D341Med (cell line): ENCODE measurements at regions not wholly inside any gene's neighbourhood (a gene's known extent, or its start where the extent isn't known, plus 50 kb on each side); places are given as distances from the start of the nearest gene placed in this dataset.

Experiments
- DNase-seq: peaks from one replicate; pipeline ENCODE4 v3.0.0; 2012; ENCODE audit warnings: low spot score

DNA sequence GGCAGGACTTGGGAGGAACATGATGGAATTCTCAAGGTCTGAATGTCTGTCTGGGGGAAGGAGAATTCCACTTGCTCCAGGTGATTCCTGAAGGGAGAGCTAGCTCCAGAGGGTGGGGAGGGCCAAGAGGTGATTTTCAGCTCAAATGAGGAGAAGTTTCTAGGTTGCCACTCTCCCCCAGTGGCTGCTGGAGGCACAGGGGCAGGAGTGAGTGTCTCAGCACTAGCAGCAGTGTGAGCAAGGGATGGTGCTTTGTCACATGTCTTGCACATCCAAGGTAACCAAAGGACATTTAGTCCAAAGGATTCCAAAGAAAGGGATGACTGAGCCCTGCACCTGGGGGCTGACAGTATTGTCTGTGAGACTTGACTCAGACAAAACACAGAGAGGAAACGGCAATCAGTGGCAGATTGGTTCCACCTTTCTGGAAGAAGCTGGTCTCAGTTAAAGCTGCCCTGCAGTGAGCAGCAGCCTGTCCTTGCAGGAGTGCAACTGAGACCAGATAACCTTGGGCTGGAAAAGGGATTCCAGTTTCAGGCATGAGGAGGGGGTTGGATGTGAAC lies 51.2 kb upstream of the PCBD1 start:
- no peak for DNase-seq

GRCh38 chr10:70940834-70941568 lies 52.6 kb upstream of the PCBD1 start:
- DNase-seq = no peak

GRCh38 chr10:70942125-70942524 lies 53.8 kb upstream of the PCBD1 start:
- DNase-seq = no peak

GRCh38 chr10:70942725-70943124 lies 54.4 kb upstream of the PCBD1 start:
- no peak for DNase-seq

DNA sequence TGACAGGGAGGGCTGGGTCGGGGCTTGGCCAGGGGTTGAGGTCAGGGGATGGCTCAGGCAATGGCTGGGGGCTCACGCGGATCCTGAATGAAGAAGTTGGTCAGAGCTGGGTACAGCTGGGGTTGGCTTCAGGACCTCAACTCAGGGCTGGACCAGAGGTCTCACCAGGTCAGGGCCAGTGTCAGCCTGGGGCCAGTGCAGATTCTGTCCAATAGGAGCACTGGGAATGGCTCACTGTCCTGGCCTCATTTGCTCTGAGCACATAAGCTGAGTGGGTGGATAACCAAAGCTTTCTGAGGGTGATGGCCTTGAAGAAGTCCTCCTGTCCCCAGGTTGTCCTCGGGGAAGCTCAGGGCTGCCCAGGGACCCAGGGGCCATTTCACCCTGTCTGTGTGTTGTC lies 54.9 kb upstream of the PCBD1 start:
- DNase-seq = no peak

DNA sequence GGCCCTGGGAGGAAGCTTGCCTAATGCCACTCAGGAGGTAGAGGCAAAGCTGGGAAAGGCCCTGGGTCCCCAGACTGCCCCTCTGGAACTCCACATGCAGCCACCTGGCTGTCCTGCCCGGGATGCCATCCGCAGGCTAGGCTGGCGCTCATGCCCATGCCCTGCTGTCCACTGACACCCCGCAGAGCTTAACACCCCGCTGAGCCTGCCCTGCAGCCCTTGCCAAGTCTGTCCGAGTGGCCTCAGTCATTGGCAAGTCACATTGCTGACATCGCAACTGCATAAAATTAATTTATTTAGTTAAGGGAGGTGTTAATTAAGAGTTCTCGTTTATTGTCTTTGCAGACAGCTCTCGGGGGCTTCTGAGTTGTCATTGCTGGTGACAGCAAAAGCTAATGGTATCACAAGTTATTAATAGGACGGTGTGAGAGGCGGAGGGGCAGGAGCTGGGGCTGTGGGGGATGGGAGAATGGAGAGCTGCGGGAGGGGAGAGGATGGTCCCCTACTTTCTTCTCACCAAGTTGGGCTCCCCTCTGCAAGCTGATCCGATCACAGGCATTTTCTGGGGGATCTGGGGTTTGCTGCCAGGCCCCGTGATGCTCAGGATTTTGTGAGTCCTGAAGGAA lies 55.6 kb upstream of the PCBD1 start:
- DNase-seq = no peak

GRCh38 chr10:70950037-70950436 lies 61.7 kb upstream of the PCBD1 start:
- no peak for DNase-seq

DNA sequence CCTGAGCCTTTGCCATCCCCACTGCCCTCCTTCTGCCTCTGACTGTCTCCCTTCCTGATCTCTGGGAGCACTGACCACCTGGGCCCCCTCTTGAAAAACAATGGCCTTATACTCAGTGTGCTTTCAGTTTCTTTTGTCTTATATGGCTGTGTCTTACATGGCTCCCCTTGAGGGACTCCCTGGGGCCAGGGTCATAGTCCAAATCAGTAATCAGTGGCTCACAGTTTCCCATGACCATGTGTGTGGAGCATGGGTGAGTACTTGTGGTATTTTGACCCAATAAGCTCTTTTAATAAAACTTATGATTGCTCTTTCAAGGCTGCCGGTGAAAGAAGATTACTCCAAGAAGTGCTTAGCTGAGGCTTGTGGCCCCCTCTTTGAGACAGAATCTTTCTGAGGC lies 62.4 kb upstream of the PCBD1 start:
- no peak for DNase-seq

DNA sequence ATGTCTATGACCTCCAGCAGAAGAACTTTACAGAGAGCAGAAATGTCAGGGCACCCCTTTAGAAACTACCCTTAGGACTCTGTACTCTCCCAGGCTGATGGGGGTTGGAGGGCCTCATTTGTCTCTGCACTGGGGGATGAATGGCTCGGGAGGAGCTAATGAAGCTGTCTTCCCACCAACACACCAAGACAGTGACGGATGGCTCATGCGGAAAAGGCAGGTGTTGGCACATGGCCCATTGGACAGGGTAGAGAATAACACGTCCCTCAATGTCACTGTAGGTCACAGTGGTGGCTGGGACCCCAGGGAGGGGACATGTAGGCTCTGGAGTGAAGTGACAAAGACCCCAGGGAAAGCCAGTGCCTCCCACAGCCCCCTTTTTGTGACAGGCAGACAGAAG lies 64.0 kb upstream of the PCBD1 start:
- no peak for DNase-seq

DNA sequence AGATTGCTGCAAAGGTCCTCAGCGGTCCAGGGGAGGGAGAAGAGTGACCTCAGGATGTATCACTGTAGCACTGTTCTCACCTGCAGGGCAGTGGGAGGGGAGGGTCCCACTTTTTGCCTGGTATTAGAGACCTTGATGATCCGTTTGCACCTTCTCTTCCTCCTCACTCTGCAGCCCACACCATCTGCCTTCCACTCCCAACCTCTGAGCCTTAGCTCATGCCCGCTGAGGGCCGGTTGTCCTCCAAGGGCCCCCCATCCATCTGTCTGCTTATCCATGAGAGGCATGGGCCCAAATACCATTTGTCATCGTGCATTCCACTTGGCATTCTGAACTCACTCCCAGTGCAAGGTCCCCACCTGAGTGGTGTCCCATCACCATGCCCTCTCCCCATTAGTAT lies 64.6 kb upstream of the PCBD1 start:
- DNase-seq = no peak

GRCh38 chr10:70954381-70955176 lies 66.2 kb upstream of the PCBD1 start:
- no peak for DNase-seq

DNA sequence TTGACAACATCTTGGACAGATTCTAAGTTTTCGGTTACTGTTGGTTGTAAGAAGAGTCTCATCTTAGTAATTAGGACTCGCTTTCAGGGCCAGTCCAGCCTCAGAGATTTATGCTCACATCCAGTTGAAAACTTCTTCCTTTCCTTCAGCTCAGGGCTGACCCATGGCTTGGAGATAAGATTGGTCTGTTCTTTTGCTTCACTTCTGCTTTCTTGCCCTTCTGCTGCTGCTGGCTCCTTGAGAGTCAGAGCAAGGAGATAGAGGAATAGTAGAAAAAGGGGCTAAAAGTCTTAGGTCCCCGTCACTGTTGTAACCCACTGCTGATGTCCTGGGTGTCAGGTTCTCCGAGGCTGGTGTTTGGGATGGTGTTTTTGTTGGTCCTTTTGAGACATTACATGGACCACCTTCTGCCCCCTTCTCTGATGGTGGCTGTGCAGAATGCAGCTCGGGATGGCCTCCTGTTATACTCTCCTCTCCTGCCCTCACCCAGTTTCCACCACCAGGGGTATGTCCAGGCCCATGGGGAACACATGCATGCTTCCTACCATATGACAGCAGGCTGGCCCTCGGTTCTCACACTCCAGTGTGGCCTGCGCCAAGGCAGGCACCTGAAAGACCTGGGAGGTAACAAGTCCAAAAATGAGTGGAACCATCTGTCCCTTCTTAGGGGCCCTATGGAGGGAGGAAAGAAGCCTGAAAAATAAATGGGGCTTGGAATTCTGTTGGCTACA lies 67.8 kb upstream of the PCBD1 start:
- DNase-seq = no peak

DNA sequence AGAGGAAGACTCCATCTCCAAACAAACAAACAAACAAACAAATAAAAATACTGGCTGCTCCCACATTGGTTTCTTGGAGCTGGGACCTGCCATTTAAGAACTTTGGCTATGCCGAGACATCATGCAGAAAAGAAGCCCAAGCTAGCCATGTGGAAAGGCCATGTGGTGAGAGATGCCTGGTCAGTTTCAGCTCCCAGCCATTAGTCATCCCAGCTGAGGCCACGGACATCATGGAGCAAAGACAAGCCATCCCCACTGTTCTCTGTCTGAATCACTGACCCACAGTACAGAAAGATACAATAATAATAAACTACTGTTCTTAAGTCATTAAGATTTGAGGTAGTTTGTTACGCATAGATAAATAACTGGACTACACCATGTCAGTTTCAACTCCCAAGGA lies 70.0 kb upstream of the PCBD1 start:
- no peak for DNase-seq

DNA sequence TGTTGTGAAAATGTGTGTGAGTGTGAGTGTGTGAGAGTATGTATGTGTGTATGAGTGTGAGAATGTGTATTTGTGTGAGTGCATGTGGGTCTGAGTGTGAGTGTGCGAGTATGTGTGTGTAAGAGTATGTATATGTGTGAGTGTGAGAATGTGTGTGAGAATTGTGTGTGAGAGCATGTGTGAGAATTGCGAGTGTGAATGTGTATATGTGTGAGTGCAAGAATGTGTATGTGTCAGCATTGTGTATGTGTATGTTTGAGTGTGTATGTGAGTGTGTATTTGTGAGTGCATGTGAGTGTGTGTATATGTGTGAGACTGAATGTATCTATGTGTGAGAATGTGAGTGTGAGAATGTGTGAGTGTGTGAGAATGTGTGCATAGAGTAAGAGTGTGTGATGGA lies 72.0 kb upstream of the PCBD1 start:
- DNase-seq = no peak

- no peak for DNase-seq
Measured at GRCh38 chr10:70960783-70961570, 72.6 kb upstream of the PCBD1 start.

DNA sequence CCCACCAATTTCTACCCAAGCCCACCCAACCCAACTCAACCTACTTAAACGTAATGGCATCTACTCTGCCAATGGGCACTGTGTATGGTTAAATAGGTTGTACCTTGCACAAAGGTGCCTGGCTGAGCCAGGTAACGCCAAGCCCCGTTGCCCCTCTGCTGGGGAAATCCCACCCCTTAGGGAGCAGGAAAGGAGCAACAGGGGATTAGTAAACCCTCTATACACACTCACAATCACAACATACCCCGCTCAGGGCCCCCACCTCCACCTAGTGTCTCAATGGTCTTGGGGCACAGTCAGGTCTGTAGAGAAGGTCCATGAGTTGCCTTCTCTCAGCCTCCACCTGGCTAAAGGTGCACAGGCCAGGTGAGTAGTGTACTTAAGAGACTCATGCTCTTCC lies 74.3 kb upstream of the PCBD1 start:
- no peak for DNase-seq

GRCh38 chr10:70963271-70963670 lies 74.9 kb upstream of the PCBD1 start:
- no peak for DNase-seq

- DNase-seq = no peak
Measured at GRCh38 chr10:70964245-70964644, 75.9 kb upstream of the PCBD1 start.

GRCh38 chr10:70964881-70965280 lies 76.5 kb upstream of the PCBD1 start:
- no peak for DNase-seq

DNA sequence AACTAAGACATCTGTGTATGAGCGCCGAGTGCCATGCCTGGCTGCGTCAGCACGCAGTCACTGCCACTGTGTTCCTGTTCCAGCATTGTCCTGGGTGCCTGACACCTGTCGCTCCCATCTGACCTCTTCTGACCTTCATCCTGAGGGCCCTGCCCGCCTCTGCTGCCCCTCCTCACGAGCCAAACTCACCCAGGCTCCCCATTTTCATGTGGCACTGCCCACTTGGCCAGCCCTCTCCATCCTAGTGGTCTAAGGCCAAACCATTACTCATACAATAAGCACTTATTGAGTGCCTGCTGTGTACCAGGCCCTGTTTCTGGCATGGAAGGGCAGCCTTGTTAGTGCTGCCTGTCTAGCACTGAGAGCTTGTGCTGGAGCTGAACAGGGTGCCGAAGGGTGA lies 77.2 kb upstream of the PCBD1 start:
- DNase-seq = no peak
